ENCODE measurements at regions not wholly inside any gene's neighbourhood (a gene's known extent, or its start where the extent isn't known, plus 50 kb on each side); places are given as distances from the start of the nearest gene placed in this dataset.

DNA sequence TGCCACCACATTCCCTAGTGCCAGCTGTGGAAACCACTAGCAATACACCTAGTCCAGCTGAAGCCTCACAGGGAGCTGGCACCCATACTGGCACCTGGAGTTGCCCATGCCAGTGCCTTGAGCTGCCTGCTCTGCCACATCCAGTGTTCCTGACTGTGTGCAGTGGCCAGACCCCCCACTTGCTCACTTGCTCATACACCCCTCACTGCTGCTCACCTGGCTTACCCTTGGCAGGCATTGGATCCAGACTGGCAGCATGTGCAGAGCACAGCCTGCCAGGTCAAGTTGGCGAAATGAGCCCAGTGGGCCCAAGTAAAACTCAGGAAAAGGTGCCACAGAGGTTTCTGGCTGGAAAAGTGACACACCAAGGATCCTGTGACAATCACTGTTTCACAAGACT is 1618.6 kb upstream of the PRMT6 start:
- no peak overlapping the region for H3K4me3 Mint-ChIP-seq
- H3K9me3 Mint-ChIP-seq (ENCODE audit: insufficient read depth): peaks cover 3% of the 10 kb centered on the region
- peaks cover 0 to 16% (median 0%) of the 10 kb centered on the region in 3 donors for H3K9me3 ChIP-seq (ENCODE audit: control extremely low read depth in 1 of 3, control insufficient read depth in 2 of 3, insufficient read depth in 1 of 3, low read length in 2 of 3)
- H3K9ac ChIP-seq (ENCODE audit: low read length): no peak overlapping the region
- H3K4me2 ChIP-seq (replicated peaks; ENCODE audit: low read depth, low read length, poor library complexity, severe bottlenecking): no peak overlapping the region
- no peak overlapping the region for H3K4me3 ChIP-seq (ENCODE audit: control extremely low read depth in 1 of 5, extremely low read depth in 1 of 5, insufficient read depth in 1 of 5, low read depth in 2 of 5, low read length in 4 of 5)
- ATAC-seq (ENCODE audit: low read depth) (no peak), DNase-seq (no peak)
- POLR2A ChIA-PET: no interaction called here
- 78% methylated on average over 1 of the region's 1 CpG for WGBS (ENCODE audit: insufficient coverage)
- no peak overlapping the region for H3K27ac ChIP-seq (ENCODE audit: low read length in 2 of 2)
- no peak for TF ChIP-seq EZH2 (IDR thresholded peaks at IDR 0.05; ENCODE audit: borderline replicate concordance, insufficient read depth, low read depth, low read length, poor library complexity, severe bottlenecking)
- TF ChIP-seq, protein P1, sequence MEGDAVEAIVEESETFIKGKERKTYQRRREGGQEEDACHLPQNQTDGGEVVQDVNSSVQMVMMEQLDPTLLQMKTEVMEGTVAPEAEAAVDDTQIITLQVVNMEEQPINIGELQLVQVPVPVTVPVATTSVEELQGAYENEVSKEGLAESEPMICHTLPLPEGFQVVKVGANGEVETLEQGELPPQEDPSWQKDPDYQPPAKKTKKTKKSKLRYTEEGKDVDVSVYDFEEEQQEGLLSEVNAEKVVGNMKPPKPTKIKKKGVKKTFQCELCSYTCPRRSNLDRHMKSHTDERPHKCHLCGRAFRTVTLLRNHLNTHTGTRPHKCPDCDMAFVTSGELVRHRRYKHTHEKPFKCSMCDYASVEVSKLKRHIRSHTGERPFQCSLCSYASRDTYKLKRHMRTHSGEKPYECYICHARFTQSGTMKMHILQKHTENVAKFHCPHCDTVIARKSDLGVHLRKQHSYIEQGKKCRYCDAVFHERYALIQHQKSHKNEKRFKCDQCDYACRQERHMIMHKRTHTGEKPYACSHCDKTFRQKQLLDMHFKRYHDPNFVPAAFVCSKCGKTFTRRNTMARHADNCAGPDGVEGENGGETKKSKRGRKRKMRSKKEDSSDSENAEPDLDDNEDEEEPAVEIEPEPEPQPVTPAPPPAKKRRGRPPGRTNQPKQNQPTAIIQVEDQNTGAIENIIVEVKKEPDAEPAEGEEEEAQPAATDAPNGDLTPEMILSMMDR (IDR thresholded peaks at IDR 0.05): no peak
- H3K36me3 ChIP-seq (replicated peaks in 1 of 2; ENCODE audit: control extremely low read depth in 1 of 2, control insufficient read depth in 1 of 2, extremely low read depth in 1 of 2, insufficient read depth in 2 of 2, low read length in 1 of 2): no peaks in the 10 kb centered on the region
- no peaks in the 10 kb centered on the region for H3K79me2 ChIP-seq (ENCODE audit: control insufficient read depth, insufficient read depth, low read length)
- H3K27ac Mint-ChIP-seq: no peak overlapping the region
- no peaks in the 10 kb centered on the region for H4K20me1 ChIP-seq (ENCODE audit: control insufficient read depth, insufficient read depth, low read length, poor library complexity, severe bottlenecking)
- intact Hi-C loops (cut with micrococcal nuclease): no loop called here
- H2AFZ ChIP-seq (ENCODE audit: insufficient read depth, low read depth, low read length, poor library complexity, severe bottlenecking): no peak overlapping the region
- H3K27me3 ChIP-seq (replicated peaks in 1 of 4; ENCODE audit: control extremely low read depth in 1 of 4, control insufficient read depth in 3 of 4, insufficient read depth in 4 of 4, low read length in 3 of 4): no peaks in the 10 kb centered on the region
- CTCF ChIA-PET: no interaction called here
- no peaks in the 10 kb centered on the region for H3K4me1 ChIP-seq (ENCODE audit: control insufficient read depth in 2 of 2, insufficient read depth in 2 of 2, low read length in 2 of 2)
- H3K4me1 Mint-ChIP-seq: no peaks in the 10 kb centered on the region
- no peaks in the 10 kb centered on the region for H3K27me3 Mint-ChIP-seq

DNA sequence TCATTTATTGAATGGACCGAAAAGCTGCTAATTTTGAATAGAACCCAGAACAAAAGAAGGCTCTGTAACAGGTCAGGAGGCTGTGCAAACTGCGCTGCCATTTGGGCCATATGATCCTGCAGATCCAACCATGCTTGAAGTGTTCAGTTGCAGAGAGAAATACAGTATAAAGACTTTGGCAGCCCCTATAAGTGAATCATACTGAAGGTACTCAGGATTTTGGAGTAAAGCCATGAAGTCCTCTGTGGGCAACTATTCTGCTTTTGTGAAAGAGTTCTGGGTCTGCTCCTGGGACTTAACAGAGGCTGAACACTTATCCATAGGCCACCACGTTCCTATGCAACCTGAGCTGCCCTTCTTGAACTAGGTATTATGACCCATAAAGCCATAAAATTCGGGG is 1613.6 kb upstream of the PRMT6 start:
- H3K9me3 Mint-ChIP-seq (ENCODE audit: insufficient read depth): peaks cover 2% of the 10 kb centered on the region
- ATAC-seq (ENCODE audit: low read depth): no peak
- intact Hi-C loops (cut with micrococcal nuclease): no loop called here

More for the DNA sequence above, 1613.6 kb upstream of the PRMT6 start:
- no peak overlapping the region for H3K4me3 ChIP-seq (ENCODE audit: control extremely low read depth in 1 of 5, extremely low read depth in 1 of 5, insufficient read depth in 1 of 5, low read depth in 2 of 5, low read length in 4 of 5)
- no peak overlapping the region for H3K4me2 ChIP-seq (replicated peaks; ENCODE audit: low read depth, low read length, poor library complexity, severe bottlenecking)
- Mint-ChIP-seq H3K27me3 (no peaks in the 10 kb centered on the region), H3K4me1 (no peaks in the 10 kb centered on the region), H3K27ac (no peak overlapping the region), H3K4me3 (no peak overlapping the region)
- TF ChIP-seq, protein P1 (IDR thresholded peaks at IDR 0.05): no peak
- TF ChIP-seq EZH2 (IDR thresholded peaks at IDR 0.05; ENCODE audit: borderline replicate concordance, insufficient read depth, low read depth, low read length, poor library complexity, severe bottlenecking): no peak
- CTCF ChIA-PET: interaction anchor here (1.2 kb wide), 1 partner anchor 18 kb away, joined by 3 read pairs; no protein-coding TSS in a partner anchor
- no peaks in the 10 kb centered on the region for H3K27me3 ChIP-seq (replicated peaks in 1 of 4; ENCODE audit: control extremely low read depth in 1 of 4, control insufficient read depth in 3 of 4, insufficient read depth in 4 of 4, low read length in 3 of 4)
- no peaks in the 10 kb centered on the region for H3K79me2 ChIP-seq (ENCODE audit: control insufficient read depth, insufficient read depth, low read length)
- WGBS (ENCODE audit: insufficient coverage): 100% methylated on average over 2 of the region's 4 CpGs
- no peak overlapping the region for H2AFZ ChIP-seq (ENCODE audit: insufficient read depth, low read depth, low read length, poor library complexity, severe bottlenecking)
- no peaks in the 10 kb centered on the region for H3K4me1 ChIP-seq (ENCODE audit: control insufficient read depth in 2 of 2, insufficient read depth in 2 of 2, low read length in 2 of 2)
- no peaks in the 10 kb centered on the region for H3K36me3 ChIP-seq (replicated peaks in 1 of 2; ENCODE audit: control extremely low read depth in 1 of 2, control insufficient read depth in 1 of 2, extremely low read depth in 1 of 2, insufficient read depth in 2 of 2, low read length in 1 of 2)
- H4K20me1 ChIP-seq (ENCODE audit: control insufficient read depth, insufficient read depth, low read length, poor library complexity, severe bottlenecking): no peaks in the 10 kb centered on the region
- no peak overlapping the region for H3K9ac ChIP-seq (ENCODE audit: low read length)
- no peak overlapping the region for H3K27ac ChIP-seq (ENCODE audit: low read length in 2 of 2)
- POLR2A ChIA-PET: no interaction called here
- DNase-seq: no peak
- peaks cover 0 to under 1% (median 0%) of the 10 kb centered on the region in 3 donors for H3K9me3 ChIP-seq (ENCODE audit: control extremely low read depth in 1 of 3, control insufficient read depth in 2 of 3, insufficient read depth in 1 of 3, low read length in 2 of 3)
